CD4-positive, alpha-beta T cell treated with Interleukin-2 at 100 ng/mL for 4 hours (primary cell): ENCODE measurements at regions not wholly inside any gene's neighbourhood (a gene's known extent, or its start where the extent isn't known, plus 50 kb on each side); places are given as distances from the start of the nearest gene placed in this dataset.

Experiments
- DNase-seq: peaks from one replicate; pipeline ENCODE4 v3.0.0-alpha.2; 2020; ENCODE audit warnings: low spot score

GRCh38 chr2:181836583-181836982, 54.9 kb upstream of the ITPRID2 start:
- no peak for DNase-seq

GRCh38 chr2:181837563-181837962, 54.0 kb upstream of the ITPRID2 start:
- DNase-seq, result no peak

- DNase-seq, result no peak
These were observed 51.7 kb upstream of the ITPRID2 start for GRCh38 chr2:181839811-181840210.

- DNase-seq, result no peak
These were observed 50.5 kb upstream of the ITPRID2 start for GRCh38 chr2:181841079-181841478.
